GM18520 (cell line): ENCODE measurements at regions not wholly inside any gene's neighbourhood (a gene's known extent, or its start where the extent isn't known, plus 50 kb on each side); places are given as distances from the start of the nearest gene placed in this dataset.
"Not testable (repeated sequence)": the region's sequence is repeated elsewhere in the genome, so short reads cannot be mapped to it uniquely, and the experiment has no call there.

Experiments
- ATAC-seq: cut with Tn5 transposase; IDR thresholded peaks from one replicate; pipeline ENCODE4 v1.9.1; 2021; ENCODE audit not compliant: unreplicated experiment

DNA sequence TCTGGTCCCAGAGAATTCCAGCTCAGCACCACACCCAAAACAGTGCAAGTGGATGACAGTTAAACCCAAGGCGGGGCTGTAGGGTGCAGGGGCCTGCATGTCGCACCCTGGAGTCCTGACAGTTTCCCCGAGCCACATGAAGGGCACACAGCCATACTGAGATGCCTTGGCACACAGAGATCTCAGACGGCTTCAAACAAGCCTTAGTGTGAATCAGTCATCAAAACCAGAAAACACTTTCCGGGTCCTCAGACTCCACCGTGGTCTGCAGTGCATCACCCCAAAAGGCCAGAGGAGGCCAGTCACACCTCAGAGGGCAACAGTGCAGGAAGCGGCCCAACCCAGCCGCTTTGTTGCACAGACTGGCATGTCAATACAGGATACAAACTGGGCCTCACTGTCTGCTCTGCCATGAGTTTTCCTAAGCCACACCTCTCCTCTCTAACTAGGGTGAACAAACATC lies 64.6 kb upstream of the ENPP6 start:
- peak; percentile 24 for ATAC-seq

DNA sequence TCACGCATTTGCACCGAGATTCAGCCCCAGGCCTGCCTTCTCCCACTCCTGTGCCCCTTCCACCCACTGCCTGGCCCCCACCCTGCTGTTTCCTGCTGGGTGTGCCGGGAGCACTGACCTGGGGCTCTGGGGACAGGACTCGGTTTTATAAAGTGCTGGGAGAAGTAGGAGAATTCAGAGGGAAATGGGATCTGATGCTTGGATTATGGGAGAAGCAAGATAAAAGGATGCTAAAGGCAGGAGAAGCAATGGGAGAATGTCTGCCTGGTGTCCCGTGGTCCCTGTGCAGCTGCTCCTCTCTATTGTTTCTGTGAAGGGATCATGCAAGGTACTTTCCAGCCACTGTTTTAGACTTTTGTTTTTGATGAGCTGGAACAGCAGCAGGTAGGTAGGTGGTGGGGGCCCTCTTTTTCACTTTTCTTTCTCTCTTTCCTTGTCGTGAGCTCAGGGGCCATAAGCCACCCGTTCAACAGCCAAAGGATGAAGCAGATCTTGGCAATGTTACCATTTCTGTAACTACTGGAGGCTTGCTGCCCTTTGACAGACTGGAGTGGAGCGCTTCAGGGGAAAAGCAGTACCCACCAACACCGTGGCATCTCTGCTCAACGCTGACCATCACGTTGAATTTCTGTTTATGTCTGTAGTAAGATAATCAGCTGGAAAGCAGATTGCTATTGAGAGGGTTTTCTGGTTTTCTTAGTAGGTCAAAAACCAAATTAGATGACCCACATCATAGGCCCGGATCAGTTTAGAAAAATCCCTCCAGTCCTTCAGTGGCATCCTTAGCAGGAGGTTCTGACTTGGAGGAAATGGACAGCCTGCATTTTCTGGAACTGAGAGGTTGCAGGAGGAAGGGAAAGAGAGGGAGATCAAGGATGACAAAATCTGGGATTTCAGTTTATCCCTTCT lies 63.8 kb upstream of the ENPP6 start:
- no peak for ATAC-seq

DNA sequence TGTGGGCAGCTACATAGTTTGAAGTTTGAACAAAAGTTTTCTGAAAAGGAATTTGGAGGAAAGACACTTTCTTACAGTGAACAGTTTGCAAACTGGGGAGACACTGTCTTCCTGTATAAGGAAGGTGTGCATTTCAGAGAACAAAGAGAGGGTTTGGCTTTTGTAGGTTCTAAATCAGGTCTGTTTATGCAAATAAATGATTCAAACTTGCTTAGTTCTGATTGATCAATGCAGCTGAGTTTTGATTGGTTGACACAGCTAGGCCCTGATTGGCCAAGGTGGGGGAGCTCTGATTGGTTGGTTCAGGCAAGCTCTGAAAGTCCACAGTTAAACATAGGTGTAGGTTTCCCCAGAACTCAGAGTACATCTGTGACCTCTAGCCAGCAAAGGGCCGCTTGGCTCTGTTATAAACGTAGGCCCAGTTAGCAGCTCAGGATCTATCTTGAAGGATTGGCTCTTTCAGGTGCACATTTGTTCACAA lies 63.0 kb upstream of the ENPP6 start:
- ATAC-seq: peak; percentile 35

DNA sequence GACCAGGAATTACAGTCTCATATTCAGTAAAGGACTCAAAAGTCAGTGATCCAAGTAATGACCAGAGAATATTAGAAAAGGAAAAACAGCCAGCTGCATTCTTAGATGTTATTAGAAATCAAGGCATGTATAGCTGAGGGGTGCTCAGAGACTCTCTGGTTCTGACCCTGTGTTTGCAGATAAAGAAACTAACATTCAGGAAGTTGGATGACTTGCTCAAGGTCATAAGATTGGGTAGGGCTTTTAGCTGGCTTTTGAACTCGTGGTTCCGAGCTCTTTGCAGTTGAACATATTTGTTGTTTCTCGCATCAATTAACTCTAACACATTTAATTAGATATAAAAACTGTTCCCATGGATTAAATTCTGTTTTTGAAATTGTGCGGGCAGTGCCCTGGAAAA lies 62.5 kb upstream of the ENPP6 start:
- ATAC-seq: no peak

DNA sequence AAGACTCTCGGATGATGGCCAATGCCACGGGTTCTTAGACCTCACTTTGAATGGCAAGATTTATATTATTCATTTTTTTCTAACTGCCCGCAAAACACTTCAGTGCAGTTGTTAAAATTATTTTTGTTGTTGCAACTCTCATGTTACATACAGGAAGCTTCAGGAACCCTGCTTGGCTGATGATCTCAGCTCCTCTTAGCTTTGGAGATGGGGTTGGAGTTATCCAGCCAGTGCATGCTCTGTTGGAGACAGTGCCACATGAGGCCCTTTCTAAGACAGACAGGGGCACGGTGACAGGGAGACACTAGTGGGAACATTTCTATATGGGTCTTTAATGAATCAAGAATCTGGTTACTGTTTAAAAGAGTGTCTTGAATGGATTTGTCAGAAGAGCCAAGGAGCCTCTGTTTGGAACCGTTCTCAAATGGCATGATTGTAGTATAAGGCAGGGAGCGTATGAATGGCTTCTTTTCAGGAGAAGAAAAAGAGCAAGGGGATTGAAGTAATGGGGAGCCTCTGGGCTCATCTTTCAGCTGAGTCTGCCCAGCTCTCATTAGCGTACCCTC lies 61.9 kb upstream of the ENPP6 start:
- no peak for ATAC-seq

DNA sequence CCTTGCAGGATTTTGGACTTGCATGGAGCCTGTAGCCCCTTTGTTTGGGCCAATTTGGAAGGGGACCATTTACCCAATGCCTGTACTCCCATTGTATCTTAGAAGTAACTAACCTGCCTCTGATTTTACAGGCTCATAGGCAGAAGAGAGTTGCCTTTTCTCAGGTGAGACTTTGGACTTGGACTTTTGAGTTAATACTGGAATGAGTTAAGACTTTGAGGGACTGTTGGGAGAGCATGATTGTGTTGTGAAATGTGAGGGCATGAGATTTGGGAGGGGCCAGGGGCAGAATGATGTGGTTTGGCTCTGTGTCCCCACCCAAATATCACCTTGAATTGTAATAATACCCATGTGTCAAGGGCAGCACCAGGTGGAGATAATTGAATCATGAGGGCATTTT lies 60.1 kb upstream of the ENPP6 start:
- ATAC-seq: not testable (repeated sequence)

DNA sequence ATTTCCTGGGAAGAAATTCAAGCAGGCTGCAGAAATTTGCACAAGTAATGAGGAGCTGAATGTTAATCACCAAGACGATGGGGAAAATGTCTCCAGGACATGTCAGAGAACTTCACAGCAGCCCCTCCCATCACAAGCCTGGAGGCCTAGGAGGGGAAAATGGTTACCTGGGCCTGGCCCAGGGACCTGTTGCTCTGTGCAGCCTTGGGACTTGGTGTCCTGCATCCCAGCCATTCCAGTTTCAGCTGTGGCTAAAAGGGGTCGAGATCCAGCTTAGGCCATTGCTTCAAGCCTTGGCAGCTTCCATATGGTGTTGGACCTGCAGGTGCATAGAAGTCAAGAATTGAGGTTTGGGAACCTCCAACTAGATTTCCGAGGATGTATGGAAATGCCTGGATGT lies 59.3 kb upstream of the ENPP6 start:
- ATAC-seq: not testable (repeated sequence)

DNA sequence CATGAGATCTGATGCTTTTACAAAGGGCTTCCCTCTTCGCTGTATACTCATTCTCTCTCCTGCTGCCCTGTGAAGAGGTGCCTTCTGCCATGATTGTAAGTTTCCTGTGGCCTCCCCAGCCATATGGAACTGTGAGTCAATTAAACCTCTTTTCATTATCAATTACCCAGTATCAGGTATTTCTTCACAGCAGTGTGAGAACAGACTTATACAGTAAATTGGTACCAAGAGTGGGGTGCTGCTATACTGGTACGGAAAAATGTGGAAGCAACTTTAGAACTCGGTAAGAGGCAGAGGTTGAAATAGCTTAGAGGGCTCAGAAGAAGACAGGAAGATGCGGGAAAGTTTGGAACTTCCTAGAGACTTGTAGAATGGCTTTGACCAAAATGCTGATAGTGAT lies 58.7 kb upstream of the ENPP6 start:
- not testable (repeated sequence) for ATAC-seq

DNA sequence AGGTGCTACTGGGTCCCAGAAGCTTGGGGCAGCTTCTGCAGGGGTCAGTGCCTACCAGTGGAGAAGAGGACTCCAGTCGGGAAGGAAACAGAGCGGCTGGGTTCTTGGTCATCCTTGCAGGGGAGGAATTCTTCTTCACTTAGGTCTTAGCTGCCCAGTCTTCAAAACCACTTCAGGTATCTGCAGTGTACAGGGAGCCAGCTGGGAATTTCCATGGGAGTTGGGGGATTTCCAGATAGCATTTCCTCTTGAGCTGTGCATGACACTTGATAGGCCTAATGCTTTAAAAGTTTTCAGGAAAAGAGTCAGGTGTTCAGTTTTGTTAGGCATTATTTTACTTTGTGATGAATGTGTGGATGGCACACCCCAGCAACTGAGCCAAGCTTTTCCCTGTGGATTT lies 58.1 kb upstream of the ENPP6 start:
- ATAC-seq: no peak

DNA sequence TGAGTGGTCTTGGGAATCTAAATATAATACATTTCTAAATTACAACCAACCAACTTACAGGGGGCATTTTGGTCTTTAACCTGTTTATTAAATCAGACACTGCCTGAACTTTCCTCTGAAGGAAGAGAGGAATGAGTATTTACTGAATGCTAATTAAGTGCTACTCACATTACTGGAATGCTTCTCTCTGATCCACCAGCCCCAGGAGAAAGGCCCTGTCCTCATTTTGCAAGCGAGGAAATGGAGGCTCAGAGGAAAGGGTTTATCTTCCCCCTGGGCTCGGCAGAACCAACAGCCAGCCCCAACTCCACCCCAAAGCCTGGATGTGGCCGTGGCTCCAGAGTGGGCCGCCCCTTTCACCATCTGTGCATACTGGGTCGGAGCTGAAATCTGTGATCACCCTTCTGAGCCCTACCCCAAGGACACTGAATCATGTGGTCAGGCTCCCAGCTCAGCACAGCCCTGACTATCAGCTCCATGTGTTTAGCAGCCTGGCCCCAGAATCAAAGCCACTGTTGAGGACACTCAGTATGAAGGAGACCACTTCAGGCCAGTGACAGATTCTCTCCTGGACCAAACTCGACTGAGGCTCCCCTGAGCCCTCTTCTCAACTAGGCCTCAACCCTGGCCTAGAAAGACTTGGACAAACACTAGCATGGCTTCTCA lies 56.7 kb upstream of the ENPP6 start:
- no peak for ATAC-seq

DNA sequence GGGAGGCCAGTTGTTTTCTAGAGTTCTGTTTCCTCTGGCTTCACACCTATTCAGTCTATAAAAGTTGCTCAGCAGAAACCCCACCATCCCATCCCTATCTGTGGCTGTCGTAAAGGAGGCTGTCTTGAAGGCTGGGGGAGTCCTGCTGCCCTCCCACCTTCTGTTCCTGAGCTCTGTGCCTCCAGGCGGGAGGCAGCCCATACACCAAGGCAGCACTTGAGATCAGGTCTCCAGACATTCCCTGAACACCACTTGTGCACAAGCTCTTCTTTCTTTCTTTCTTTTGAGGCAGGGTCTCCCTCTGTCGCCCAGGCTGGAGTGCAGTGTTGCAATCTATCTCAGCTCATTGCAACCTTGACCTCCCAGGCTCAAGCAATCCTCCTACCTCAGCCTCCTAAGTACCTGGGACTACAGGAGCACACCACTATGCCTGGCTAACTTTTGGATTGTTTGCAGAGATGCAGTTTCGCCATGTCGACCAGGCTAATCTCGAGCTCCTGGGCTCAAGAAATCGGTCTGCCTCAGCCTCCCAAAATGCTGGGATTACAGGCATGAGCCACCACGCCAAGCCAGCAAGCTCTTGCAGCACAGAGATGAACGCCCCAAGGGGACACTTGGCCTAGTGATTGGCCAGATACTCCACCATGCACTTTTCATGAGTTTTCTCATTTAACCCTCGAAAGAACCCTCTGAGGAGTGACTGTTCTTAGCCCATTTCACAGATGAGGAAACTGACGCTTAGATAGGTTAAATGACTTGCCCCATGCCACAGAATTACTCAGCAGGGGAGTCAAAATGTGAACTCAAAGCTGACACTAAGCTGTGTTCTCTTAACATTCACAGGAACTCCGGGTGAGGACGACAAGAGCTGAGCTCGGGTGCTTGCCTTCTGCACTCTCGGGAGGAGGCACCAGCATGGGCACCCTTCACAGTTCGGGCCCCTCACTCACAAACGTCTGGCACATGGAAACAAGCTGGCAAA lies 55.8 kb upstream of the ENPP6 start:
- peak; percentile 74 for ATAC-seq

DNA sequence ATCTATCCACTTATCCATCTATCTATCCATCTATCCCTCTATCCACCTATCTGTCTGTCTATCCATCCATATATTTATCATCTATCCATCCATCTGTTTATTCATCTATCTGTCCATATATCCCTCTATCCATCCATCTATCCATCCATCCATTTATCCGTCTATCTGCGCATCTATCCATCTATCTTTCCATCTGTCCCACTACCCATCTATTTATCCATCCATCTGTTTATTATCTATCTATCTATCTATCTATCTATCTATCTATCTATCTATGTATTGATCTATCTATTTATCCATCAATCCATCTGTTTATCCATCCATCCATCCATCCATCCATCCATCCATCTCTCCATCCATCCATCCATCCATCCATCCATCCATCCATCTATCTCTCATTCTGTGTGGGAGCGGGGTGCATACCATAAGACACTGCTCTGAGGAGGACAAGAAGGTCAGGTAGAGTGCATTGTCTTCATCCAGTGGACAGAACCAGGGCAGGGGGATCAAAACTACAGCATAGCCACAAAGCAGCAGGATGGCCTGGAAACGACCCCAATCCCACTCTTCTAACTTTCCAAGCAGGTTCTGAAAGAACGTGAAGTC lies 53.2 kb upstream of the ENPP6 start:
- ATAC-seq: no peak

DNA sequence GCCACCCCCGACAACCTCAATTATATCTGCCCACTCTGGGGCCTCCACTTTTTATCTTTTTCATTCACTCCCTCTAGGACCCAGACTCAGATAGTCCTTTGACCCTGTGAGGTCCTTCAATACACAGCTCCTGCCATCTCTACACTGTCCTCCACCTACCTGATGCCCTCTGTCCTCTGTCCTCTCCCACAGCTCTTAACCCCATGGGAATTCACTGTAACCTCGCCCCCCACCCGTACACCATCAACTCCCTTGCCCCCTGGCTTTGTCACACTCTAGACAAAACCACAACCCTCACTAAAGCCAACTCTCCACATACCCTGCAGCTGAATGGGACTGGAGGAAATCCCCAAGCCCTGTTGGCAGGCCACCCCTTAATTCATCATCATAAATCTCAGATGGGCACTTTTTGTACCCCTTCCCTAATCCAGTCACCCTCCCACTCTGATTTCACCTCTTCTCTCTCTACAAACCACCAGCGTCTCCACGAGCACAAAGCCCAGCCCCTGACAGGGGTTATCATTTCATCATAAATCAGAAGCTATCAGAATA lies 52.3 kb upstream of the ENPP6 start:
- ATAC-seq: no peak

DNA sequence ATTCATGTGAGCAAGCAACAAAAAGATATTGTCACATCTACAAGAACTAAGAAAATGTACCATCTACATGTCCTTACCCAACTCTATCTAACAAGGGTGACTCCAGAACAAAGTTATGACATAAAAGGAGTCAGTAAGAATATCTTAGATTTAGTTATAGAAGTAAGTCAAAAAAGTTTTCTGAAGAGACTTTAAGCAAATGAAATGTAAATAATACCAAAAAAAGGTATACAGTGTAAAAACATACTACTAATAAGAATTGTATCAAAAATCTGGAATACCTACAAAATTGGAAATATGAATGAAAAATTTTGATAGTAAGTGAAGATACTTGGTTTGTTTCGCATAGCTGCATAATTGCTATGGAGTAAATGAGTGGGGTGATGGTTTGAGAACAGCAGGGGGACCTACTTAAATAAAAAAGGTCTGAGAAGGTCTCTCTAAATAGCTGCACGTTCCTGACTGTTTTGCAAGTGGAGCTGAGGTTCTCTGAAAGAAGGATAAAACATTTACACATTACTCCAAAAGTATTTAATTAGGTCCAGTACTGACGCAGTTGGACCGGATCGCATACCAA lies 51.0 kb upstream of the ENPP6 start:
- ATAC-seq: no peak

DNA sequence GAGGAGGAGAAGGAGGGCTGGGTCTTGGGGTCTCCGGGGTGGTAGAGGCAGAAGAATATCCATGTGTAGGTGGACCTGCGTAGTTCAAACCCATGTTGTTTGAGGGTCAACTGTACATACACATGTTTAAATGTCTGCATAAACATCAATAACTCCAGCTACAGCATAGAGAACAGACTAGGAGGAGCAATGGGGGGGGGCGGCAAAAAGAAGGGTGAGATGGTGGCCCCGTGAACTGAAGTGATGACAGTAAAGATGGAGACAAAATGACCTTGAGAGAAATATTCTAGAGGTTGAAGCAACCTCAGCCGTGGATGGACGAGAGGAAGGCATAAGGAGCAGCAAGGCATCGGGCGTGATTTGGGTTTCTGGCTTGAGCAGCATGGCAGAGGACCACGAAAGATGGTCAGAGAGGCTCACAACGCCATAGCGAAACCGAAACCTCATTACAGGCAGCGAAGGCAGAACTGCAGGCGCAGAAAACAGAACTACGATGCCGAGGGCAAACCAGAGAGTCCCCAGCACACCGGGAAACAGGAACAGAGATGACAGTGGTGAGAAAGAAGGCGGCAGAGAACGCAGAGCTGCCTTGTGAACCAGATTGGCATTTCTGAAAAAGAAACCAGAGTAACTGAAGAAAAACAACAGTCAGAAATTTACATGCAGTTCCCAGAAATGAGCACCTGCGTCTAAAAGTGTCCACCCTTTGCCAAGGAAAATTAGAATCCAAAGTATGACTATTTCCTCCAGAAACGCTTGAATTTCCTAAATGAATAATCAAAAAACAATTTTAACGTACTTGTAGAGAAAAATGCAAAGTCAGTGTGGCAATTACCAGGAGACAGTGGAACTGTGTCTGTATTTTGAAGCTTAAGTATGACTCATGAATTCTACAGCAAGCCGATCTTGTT lies 50.3 kb upstream of the ENPP6 start:
- ATAC-seq: peak; percentile 67
